ENCODE measurements at regions not wholly inside any gene's neighbourhood (a gene's known extent, or its start where the extent isn't known, plus 50 kb on each side); places are given as distances from the start of the nearest gene placed in this dataset.

- Histone ChIP-seq H3K9ac (ENCODE audit: low read length) (no peak overlapping the region), H3K36me3 (ENCODE audit: control insufficient read depth in 1 of 2, insufficient read depth in 2 of 2, low read length in 2 of 2) (no peaks in the 10 kb centered on the region), H3K4me1 (ENCODE audit: control insufficient read depth in 1 of 2, insufficient read depth in 2 of 2, low read length in 2 of 2) (no peaks in the 10 kb centered on the region), H3K4me3 (replicated peaks in 1 of 2; ENCODE audit: low read depth in 1 of 2, low read length in 2 of 2) (no peak overlapping the region), H4K20me1 (ENCODE audit: insufficient read depth) (no peaks in the 10 kb centered on the region), H2AFZ (ENCODE audit: low read depth, low read length, poor library complexity, severe bottlenecking) (no peak overlapping the region), H3K9me2 (ENCODE audit: insufficient read depth) (no peaks in the 10 kb centered on the region), H3K9me3 (ENCODE audit: control insufficient read depth in 1 of 2, insufficient read depth in 1 of 2, low read depth in 1 of 2, low read length in 2 of 2) (no peaks in the 10 kb centered on the region), H3K27ac (ENCODE audit: low read depth, low read length) (no peak overlapping the region), H3K79me2 (ENCODE audit: insufficient read depth, low read length) (no peaks in the 10 kb centered on the region), H3K4me2 (ENCODE audit: low read length) (no peak overlapping the region), H3K27me3 (ENCODE audit: insufficient read depth, low read length) (no peaks in the 10 kb centered on the region)
- DNase-seq (ENCODE audit: low read depth, low spot score) (no peak), ATAC-seq (no peak)
- POLR2A ChIA-PET = no interaction called here
- no TSS peak for BruUV-seq (replicated peaks)
- RAD21 ChIA-PET (ENCODE audit: low non-redundant PET in 1 of 2, low total read pairs in 2 of 2, uncharacterized antibody in 2 of 2, unreplicated experiment in 2 of 2) = no interaction called here
- intact Hi-C loops (cut with micrococcal nuclease) = no loop called here
- TF ChIP-seq, protein P1, sequence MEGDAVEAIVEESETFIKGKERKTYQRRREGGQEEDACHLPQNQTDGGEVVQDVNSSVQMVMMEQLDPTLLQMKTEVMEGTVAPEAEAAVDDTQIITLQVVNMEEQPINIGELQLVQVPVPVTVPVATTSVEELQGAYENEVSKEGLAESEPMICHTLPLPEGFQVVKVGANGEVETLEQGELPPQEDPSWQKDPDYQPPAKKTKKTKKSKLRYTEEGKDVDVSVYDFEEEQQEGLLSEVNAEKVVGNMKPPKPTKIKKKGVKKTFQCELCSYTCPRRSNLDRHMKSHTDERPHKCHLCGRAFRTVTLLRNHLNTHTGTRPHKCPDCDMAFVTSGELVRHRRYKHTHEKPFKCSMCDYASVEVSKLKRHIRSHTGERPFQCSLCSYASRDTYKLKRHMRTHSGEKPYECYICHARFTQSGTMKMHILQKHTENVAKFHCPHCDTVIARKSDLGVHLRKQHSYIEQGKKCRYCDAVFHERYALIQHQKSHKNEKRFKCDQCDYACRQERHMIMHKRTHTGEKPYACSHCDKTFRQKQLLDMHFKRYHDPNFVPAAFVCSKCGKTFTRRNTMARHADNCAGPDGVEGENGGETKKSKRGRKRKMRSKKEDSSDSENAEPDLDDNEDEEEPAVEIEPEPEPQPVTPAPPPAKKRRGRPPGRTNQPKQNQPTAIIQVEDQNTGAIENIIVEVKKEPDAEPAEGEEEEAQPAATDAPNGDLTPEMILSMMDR (IDR thresholded peaks at IDR 0.05 in 2 of 3, conservative IDR thresholded peaks at IDR 0.05 in 1 of 3; ENCODE audit: borderline replicate concordance in 1 of 3, insufficient read depth in 1 of 3, low read depth in 2 of 3, low read length in 2 of 3) = no peak
- no peak for TF ChIP-seq FOSL1 (IDR thresholded peaks at IDR 0.05; ENCODE audit: low read depth)
- no peak for TF ChIP-seq ZNF274 (IDR thresholded peaks at IDR 0.05; ENCODE audit: low read depth, low read length)
- TF ChIP-seq POLR2AphosphoS5 (IDR thresholded peaks at IDR 0.05; ENCODE audit: low read depth, low read length) = no peak
- no peak for TF ChIP-seq JUND (IDR thresholded peaks at IDR 0.05)
- no peak for TF ChIP-seq POLR2A (IDR thresholded peaks at IDR 0.05; ENCODE audit: borderline replicate concordance, extremely low read depth, insufficient read depth, insufficient read length)
- no peak for TF ChIP-seq ZBTB33 (IDR thresholded peaks at IDR 0.05; ENCODE audit: extremely low read depth, insufficient replicate concordance, low read length)
- no peak for TF ChIP-seq SRF (IDR thresholded peaks at IDR 0.05; ENCODE audit: low read depth)
- no peak for TF ChIP-seq RAD21 (IDR thresholded peaks at IDR 0.05; ENCODE audit: low read depth)
- TF ChIP-seq CEBPB (IDR thresholded peaks at IDR 0.05; ENCODE audit: low read depth) = no peak
- TF ChIP-seq TCF7L2 (IDR thresholded peaks at IDR 0.05; ENCODE audit: borderline replicate concordance, extremely low read depth, insufficient read depth, insufficient read length) = no peak
- TF ChIP-seq EZH2 (IDR thresholded peaks at IDR 0.05) = no peak
- TF ChIP-seq MAX (IDR thresholded peaks at IDR 0.05) = no peak
- TF ChIP-seq ZFX (IDR thresholded peaks at IDR 0.05) = no peak
- no peak for TF ChIP-seq CBX3 (IDR thresholded peaks at IDR 0.05; ENCODE audit: low read depth)
- TF ChIP-seq EGR1 (IDR thresholded peaks at IDR 0.05; ENCODE audit: low read depth) = no peak
- TF ChIP-seq REST (IDR thresholded peaks at IDR 0.05; ENCODE audit: low read depth) = no peak
- no peak for TF ChIP-seq EZH2phosphoT487 (IDR thresholded peaks at IDR 0.05; ENCODE audit: borderline replicate concordance)
- CTCF ChIA-PET = no interaction called here
These were observed 137.4 kb downstream of the OR2K2 start for GRCh38 chr9:111192650-111193049.

Data from HCT116 (cell line).